ENCODE measurements at regions not wholly inside any gene's neighbourhood (a gene's known extent, or its start where the extent isn't known, plus 50 kb on each side); places are given as distances from the start of the nearest gene placed in this dataset.

GRCh38 chr13:22108979-22109378, 438.1 kb downstream of the FGF9 start:
- no peak for TF ChIP-seq EZH2 (IDR thresholded peaks at IDR 0.05; ENCODE audit: low read length)
- no peak for TF ChIP-seq CTCF (optimal IDR thresholded peaks at IDR 0.05 in 1 of 3, IDR thresholded peaks at IDR 0.05 in 1 of 3, conservative IDR thresholded peaks at IDR 0.05 in 1 of 3; ENCODE audit: extremely low read depth in 1 of 3, insufficient read depth in 2 of 3, low read length in 3 of 3)

Measured in keratinocyte (primary cell).